Stimulated activated CD4-positive, alpha-beta T cell treated with anti-CD3 and anti-CD28 coated beads, Interleukin-15, amount 100 ng/mL, for 24 hours (primary cell): ENCODE measurements at regions not wholly inside any gene's neighbourhood (a gene's known extent, or its start where the extent isn't known, plus 50 kb on each side); places are given as distances from the start of the nearest gene placed in this dataset.
"Not testable (repeated sequence)": the region's sequence is repeated elsewhere in the genome, so short reads cannot be mapped to it uniquely, and the experiment has no call there.

Source experiments
- DNase-seq: peaks from one replicate; pipeline ENCODE4 v3.0.0-alpha.2; 2020

DNA sequence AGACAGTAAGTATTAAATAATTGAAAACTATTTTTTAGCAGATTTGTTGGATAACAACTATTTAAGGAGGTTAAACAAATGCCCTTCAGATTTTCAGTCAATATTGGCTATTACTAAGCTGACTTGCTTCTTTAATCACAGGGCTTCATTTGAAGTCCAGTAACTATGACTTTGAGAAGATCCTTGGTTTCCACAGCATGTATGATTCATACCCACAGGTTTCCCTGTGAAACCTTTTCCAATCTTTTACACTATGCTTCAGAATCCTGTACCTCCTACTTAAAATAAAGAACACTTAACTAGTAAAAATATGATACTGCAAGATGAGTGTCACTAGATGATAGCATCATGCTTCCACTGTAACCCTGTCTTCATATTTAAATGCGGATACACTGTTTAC, 211.9 kb downstream of the SPATA31A1 start:
- DNase-seq, result not testable (repeated sequence)

- not testable (repeated sequence) for DNase-seq
These were observed 213.4 kb downstream of the SPATA31A1 start for GRCh38 chr9:39568900-39569299.

- DNase-seq, result not testable (repeated sequence)
These were observed 217.9 kb downstream of the SPATA31A1 start for GRCh38 chr9:39573024-39574022.

- not testable (repeated sequence) for DNase-seq
These were observed 223.5 kb downstream of the SPATA31A1 start for GRCh38 chr9:39579000-39579399.

DNA sequence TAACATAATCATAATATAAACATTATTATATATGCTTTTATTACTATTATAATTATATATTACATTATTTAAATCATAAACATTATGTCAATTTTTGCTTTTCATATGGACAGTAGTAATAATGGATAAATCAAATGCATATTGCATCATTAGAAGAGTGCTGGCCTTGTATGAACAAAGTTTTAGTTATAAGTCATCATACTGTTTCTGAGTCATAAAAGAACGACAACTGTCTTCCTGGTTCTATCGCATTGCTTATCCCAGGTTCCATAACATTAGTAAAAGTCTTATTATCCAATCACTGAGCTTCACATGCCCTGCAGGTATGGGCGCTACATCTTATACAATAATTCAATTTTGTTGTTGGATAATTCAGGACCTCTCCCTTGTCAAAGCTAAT, 225.8 kb downstream of the SPATA31A1 start:
- not testable (repeated sequence) for DNase-seq

DNA sequence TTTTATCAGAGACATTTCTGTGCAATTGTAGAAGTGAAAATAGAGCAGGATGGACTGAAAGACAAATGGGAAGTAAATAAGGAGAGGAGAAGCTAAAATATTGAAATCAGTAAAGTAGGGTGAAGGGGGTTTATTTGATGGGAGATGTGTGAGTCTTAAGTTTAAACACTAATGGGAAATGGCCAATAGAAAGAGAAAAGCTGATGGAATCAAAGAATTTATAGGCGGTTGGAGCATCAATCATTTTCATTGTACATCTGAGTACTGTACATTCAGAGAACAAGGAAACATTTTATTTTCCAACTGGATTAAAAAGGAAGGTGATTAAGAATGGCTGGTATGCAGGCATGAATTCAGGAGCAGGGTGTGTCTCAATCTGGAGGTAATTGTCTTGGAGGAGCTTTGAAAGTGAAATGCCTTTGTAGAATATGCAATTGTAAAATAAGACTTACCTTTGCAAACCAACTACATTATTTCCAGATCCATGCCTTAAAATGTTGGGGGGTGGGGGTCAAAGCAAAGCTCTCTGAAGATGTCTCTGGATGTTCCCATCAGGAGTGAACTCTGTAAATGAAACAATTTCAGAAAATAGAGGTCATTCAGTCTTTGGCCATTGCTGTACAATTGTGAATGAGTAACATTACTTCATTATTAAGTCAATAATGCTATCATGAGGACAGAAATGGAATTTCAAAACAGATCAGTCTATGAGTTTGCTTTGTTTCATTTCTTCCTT, 227.4 kb downstream of the SPATA31A1 start:
- not testable (repeated sequence) for DNase-seq

- DNase-seq, result not testable (repeated sequence)
These were observed 227.9 kb downstream of the SPATA31A1 start for GRCh38 chr9:39583413-39583747.

GRCh38 chr9:39585233-39585632, 229.8 kb downstream of the SPATA31A1 start:
- DNase-seq, result not testable (repeated sequence)

- DNase-seq, result no peak
These were observed 232.5 kb downstream of the SPATA31A1 start for GRCh38 chr9:39587844-39588499.

GRCh38 chr9:39588500-39589137, 233.2 kb downstream of the SPATA31A1 start:
- no peak for DNase-seq

DNA sequence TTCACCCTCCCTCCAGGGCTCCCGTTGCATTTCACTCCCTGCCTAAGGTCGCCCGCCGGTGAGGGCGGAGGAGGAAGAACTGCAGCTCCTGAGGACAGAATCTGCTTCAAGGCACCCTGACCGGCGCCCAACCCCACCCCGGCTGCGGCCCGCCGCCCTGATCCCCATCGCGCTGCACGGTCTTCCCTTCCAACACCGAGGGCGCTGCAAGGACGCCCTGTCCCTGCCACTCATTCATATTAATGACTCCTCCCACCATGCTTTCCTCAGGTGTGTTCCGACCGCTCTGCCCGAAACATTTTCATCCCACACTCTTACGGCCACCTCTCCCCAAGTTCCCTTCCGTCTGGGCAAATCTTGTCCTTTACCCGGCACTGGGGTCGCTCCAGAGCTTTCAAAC, 248.6 kb downstream of the SPATA31A1 start:
- not testable (repeated sequence) for DNase-seq

DNA sequence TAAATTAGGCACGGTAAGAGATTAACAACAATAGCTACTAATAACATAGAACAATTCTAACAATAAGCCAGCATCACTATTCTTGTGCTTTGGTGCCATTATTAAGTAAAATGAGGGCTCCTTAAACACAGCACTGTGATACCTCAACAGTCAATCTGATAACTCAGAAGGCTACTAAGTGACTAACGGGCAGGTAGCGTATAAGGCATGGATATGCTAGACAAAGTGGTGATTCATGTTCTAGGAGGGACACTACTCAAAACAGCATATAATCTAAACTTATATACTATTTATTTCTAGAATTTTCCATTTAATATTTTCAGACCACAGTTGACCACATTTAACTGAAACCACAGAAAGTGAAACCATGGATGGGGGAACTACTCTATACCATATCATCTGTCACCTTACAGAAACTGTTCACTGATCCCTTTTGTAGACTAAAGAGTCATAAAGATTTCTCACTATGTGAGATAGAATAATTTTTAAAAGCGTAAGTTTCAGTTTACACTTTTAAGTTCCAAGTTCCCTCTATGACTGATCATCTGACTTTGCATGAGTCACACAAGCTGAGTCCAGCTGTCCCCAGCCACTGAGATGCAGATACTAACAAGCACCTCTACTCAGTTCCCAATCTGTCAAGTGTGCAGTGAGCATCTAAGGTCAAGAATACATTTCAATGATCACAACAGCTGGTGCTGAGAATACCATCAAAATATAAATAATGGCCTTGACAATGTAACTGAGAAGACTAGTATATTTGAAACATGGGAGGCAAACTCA, 256.2 kb downstream of the SPATA31A1 start:
- not testable (repeated sequence) for DNase-seq

DNA sequence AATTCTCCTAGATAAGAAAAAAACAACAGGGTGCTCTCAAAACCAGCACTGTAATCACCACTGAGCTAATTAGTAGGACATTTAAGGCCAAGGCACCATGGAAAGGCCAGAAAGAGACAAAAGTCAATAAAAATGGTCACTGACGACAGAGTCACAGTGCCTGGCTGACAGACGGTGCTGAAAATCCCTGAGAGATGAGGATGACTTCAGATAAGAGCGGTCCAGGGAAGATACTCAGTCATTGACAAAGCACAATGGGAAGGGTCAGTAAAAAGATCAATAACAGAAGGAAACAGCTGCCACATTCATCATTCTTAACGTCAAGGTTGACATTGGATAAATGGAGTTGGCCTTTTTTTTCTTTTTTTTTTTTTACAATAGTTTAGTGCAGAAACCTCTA, 261.0 kb downstream of the SPATA31A1 start:
- not testable (repeated sequence) for DNase-seq

DNA sequence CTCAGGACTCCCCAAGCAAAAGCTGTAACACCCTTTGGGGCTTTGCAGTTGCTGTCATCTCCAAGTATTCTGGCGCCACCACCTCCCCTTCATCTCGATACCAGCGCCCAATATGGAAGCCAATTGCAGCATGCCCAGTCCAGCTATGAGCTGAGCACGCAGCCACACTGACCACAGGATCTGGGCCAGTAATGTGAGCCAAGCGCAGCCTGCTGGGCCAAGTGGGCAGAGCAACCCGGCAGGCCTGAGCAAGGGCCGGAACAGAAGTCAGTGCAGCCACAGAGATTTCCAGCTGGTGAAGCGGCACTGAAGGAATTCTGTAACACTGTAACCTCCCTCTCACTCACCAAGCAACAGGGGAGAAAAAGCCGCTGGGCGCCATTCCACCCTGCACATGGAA, 268.6 kb downstream of the SPATA31A1 start:
- DNase-seq, result not testable (repeated sequence)

GRCh38 chr9:39632071-39632470, 276.6 kb downstream of the SPATA31A1 start:
- DNase-seq, result not testable (repeated sequence)

DNA sequence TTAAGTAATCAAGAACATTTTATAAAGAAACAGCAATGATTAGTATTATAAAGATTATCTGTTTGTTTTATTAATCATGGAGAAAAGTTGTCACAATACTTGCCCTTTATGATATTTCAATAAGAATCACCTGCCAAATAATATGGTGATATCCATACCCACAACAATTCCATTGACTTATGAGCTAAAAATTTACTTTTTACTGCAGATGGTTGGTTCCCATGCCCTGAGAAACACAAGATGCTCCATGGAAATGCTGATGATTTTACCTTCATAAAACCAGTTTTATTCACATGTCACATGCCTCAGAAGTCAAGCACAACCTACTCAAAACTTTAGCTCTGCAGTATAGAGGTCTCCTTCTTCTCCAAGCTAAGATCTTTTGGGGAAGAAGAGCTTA, 293.6 kb downstream of the SPATA31A1 start:
- DNase-seq, result not testable (repeated sequence)

GRCh38 chr9:39656960-39657603, 301.6 kb downstream of the SPATA31A1 start:
- not testable (repeated sequence) for DNase-seq

DNA sequence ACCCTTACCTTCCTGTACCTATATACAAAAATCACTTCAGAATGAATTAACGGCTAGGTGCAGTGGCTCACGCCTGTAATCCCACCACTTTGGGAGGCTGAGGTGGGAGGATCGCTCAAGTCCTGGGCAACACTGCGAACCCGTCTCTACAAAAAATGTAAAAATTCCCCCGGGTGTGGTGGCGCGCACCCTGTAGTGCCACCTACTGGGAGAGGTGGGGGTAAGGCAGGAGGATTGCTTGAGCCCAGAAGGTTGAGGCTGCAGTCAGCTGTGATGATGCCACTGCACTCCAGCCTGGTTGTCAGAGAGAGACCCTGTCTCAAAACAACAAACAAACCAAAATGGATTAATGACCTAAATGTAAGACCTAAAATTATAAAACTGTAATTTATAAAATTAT, 307.6 kb downstream of the SPATA31A1 start:
- DNase-seq, result not testable (repeated sequence)

- DNase-seq, result not testable (repeated sequence)
These were observed 308.2 kb downstream of the SPATA31A1 start for GRCh38 chr9:39663713-39664112.

- not testable (repeated sequence) for DNase-seq
These were observed 309.6 kb downstream of the SPATA31A1 start for GRCh38 chr9:39665020-39665419.
